GM12892 (cell line): ENCODE measurements at regions not wholly inside any gene's neighbourhood (a gene's known extent, or its start where the extent isn't known, plus 50 kb on each side); places are given as distances from the start of the nearest gene placed in this dataset.

ENCODE experiments used
- POLR2A ChIP-seq: IDR thresholded peaks from 2 replicates; pipeline ENCODE4 v1.6.1; 2011; ENCODE audit warnings: low read depth, low read length, control low read depth
- POLR2AphosphoS5 ChIP-seq: IDR thresholded peaks from 2 replicates; pipeline ENCODE4 v1.6.1; 2011; ENCODE audit warnings: low read depth, low read length, control low read depth
- TAF1 ChIP-seq: IDR thresholded peaks from 2 replicates; pipeline ENCODE4 v1.6.1; 2011; ENCODE audit warnings: low read depth, mild to moderate bottlenecking, control low read depth, low read length, borderline replicate concordance

DNA sequence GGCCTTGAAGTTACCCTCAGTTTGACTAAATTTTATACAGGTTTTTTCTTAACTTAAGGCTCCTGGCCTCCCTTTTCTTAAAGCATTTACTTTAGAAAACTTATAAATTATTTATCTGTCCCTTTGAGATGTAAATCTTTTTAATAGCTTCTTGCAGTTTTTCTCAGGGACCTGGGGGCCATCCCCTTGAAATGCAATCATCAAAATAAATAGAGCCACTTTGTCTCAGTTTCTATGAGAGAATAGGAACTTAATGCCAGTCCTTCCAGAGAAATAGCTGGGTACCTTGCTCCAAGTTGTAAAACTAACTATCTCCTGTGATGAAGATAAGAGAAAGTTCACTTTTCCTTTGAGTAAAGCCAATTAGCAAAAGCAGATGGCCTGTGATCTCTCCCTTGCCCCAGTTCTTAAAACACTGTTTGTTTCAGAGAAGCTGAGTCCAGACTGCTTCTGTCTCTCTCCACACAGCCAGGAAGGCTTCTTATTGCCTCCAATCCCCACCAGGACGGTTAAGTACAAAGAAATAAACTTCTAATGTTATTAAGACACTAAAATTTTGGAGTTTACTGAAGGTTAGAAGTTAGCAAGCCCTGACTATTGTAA, 913.1 kb downstream of the OLFM4 start:
- TF ChIP-seq POLR2A (no peak), POLR2AphosphoS5 (no peak), TAF1 (no peak)
